ENCODE measurements at regions not wholly inside any gene's neighbourhood (a gene's known extent, or its start where the extent isn't known, plus 50 kb on each side); places are given as distances from the start of the nearest gene placed in this dataset.

- no peak for TF ChIP-seq CTCF (IDR thresholded peaks at IDR 0.05; ENCODE audit: low read depth, low read length, missing input control)
- TF ChIP-seq HNF4A (conservative IDR thresholded peaks at IDR 0.05): no peak
- TF ChIP-seq SP1 (IDR thresholded peaks at IDR 0.05): no peak
Observed at GRCh38 chr1:96079581-96079980, 642.0 kb upstream of the PTBP2 start.

Measured in liver (tissue), 3 donors.